Right ventricle myocardium superior (tissue), 1 donor: ENCODE measurements at regions not wholly inside any gene's neighbourhood (a gene's known extent, or its start where the extent isn't known, plus 50 kb on each side); places are given as distances from the start of the nearest gene placed in this dataset.

Experiments used
- ATAC-seq: fragments of 200-7000 bp; cut with Tn5 transposase; one replicate; pipeline ENCODE4 v1.9.1; 2020; ENCODE audit warnings: mild to moderate bottlenecking; ENCODE audit not compliant: poor library complexity
- DNase-seq: peaks from one replicate; pipeline ENCODE4 v3.0.0-alpha.2; 2020
- intact Hi-C: fragments of 100-400 bp; cut with DNase I; formaldehyde crosslinking; loops from one replicate; pipeline ENCODE4 v1.11.2; 2022
- donor health status: DM: no; HTN: yes; CAD: no; lungs with severe emphysema.

DNA sequence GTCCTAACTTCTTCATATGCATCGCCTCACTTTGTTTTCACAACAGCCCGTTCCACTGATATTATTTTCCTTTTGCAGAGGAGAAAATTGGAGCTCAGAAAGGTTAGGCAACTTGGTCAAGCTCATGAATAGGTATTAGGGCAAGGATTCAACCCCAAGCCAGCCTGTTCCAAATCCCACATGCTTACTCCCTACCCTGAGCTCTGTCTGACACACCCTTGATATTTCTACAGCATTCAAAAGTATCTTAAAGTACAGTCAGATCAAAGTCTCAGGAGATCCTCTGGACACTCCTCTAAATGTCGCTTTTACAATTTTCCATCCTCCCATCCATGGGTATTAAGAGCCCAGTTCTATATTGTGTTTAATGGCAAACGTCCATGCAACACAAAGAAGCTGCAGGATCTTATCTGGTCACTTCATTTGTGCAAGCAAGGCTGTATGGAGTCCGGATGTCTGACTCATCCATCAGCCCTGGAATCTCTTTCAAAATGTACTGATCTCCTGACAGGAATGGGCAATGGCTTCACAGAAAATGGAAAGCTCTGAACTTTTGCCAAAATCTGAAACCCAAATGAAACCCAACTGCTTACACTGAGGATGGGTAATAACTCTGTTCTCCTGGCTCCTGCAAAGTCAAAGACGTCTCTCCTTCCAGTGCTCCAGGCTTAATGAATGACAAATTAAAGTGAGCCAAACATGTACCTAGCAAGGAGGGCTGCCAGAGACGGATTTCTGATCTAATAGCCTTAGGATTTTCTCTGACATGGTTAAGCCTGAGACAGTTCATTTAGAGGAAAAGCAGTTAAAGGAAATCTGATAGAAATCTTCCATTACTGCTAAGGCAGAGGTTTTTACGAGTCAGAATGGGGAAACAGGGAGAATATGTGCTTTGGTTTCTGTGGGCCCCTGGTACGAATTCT, 230.9 kb upstream of the RORA start:
- intact Hi-C loops = no loop called here
- ATAC-seq (no peak), DNase-seq (no peak)

DNA sequence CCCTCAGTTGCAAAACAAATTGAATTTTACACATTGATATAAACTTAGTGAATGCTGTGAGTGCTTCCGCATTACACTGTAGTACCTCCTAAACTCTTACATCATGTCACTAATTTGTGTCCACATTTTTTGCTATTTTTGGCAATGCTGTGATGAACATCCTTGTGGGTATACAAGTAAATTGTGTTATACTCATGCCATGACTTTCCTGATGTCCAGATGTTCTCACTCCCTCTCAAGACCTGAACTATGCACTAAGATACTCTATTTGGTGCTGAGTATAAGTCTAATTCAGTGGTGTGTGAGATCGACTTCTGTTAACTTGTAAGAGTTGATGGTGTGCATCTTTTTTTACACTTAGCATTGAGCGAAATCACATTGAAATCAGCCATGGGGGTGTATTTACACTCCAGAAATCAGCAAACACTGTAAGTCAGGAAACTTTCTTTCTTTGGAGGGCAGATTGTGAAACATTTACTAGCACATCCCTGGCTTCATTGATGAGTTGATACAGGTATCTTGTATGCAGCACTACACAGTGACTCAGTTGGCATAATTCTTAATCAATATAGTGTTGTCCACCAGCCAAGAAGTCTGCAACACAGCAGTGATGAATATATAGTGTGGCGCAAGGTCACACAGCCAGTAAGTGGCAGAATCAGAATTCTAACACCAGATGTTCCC, 228.1 kb upstream of the RORA start:
- intact Hi-C loops = no loop called here
- ATAC-seq = no peak
- no peak for DNase-seq

DNA sequence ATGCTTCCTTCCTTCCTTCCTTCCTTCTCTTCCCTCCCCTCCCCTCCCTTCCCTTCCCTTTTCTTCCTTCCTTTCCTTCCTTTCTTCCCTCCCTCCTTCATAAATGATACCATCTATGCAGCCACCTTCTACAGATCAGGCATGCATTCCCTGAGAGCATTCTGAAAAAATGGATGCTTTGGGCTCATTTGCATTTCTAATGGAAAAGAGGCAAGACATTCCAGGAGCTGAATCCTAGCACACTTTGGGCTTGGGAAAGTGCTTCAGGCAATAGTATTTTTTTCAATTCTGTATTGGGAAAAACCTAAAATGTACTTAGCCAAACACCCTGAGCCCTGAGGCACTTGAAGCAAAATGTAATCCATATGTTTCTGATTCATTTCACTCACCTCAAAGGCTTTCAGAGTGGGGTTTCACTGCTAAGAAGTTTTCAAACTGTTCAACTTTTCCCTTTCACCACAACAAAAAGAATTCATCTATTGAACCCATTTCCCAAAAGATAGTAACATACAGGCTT, 220.1 kb upstream of the RORA start:
- intact Hi-C loops = no loop called here
- ATAC-seq (no peak), DNase-seq (no peak)

DNA sequence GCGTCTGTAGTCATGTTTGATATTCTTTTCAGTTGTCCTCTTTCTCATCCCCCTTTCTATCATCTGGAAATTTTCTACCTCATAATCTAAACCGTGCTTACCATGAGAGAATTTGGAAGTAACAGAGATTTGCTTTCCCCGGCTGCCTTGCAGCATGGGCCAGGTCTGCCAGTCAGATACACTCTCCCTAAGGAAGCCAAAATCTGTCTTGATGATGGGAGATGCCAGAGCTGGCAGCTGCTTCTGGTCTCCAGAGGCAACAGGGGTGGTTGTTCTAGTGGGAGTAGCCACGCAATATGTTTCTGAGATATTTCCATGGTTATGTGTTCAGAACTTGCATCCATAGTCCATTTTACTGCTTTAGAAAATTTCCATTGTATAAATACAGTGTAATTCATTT, 218.9 kb upstream of the RORA start:
- ATAC-seq = no peak
- no peak for DNase-seq
- intact Hi-C loops = no loop called here

DNA sequence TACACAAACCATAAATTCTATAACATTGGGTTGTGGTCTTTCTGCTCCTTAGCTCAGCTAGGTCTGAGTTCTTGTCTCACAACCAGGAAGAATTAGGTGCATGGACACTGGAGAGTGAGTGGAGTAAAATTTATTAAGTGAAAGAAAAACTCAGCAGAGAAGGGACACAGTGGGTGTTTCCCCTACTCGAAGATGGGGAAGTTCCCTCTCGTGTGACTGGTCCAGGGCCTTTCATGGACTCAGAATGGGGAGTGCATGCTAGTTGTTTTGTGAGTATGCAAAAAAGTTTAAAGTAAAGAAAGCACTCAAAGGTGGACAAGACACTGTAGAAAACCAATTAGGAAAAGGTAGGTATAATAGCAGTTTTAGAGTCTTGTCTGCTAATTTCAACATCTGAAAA, 215.5 kb upstream of the RORA start:
- ATAC-seq (no peak), DNase-seq (no peak)
- intact Hi-C loops = no loop called here

DNA sequence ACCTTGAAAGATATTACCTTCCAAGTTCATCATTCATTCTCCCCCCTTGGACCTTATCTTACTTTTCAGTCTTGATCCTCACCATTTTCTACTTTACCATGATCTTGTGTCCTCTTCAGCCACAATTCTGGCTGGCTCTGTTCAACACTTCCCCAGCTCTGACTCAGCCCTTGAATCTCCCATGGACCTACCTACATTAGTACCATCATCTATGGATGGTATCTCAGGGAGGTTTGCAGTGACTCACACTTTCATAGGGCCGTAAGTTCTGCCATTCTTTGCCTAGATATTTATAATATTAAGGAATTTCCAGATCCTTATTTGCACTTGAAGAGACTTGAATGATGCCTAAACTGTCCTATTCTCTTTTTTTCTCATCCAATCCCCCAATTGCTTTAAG, 213.7 kb upstream of the RORA start:
- DNase-seq (no peak), ATAC-seq (no peak)
- intact Hi-C loops = no loop called here

DNA sequence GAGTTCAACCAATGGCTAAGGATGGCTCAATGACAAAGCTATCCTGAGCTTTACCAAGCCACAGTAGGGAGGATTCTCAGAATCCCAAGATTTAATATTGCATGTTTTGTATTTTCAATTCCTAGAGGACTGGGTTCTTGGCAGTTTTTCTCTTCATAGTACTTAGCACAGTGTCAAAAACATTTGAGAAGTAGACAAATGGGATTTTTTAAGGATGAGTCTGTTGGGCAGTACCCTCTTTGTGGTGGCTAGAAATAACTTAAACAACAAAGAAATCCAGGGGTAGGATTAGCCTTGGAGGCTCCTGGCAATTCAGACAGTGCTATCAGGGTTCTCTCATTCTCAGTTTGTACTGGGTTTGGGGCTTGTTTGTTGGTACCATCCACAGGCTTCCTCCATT, 212.8 kb upstream of the RORA start:
- no peak for DNase-seq
- intact Hi-C loops = no loop called here
- no peak for ATAC-seq

DNA sequence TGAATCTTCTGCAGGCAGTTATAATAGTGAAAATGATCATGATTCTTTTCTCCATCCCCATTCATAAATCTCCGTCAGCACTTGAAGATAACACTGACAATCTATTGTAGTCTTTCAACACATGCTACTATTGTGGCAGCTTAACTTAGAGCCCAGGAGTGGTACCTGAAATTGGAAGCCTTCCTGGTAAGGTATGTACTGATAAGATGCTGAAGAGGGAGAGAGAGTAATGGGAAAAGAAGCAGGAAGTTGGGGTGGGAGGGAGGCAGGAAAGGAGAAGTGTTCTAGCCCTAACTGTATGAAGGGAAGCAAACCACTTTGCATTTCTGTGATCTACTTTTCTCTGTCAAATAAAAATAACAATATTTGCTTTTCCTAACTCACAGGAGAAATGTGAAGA, 197.4 kb upstream of the RORA start:
- no peak for DNase-seq
- ATAC-seq = no peak
- intact Hi-C loops = no loop called here

DNA sequence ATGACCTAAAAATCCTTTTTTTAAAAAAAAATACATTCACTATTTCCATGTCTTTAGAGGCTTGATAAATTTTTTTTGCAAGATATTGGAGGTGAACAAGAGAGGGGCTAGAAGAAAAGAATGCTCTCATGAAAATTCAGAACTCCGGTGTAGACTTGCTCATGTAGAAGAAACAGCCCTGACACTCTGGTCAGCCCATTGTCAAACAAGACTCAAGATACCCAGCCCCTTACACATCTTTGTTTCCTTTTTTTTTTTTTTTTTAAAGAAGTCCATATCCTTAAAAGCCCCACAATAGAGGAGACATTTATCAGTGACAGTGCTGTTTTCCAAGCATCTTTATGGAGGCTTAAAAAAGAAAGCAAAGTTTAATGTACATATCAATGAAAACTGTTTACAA, 196.8 kb upstream of the RORA start:
- DNase-seq = no peak
- intact Hi-C loops = no loop called here
- ATAC-seq = no peak

DNA sequence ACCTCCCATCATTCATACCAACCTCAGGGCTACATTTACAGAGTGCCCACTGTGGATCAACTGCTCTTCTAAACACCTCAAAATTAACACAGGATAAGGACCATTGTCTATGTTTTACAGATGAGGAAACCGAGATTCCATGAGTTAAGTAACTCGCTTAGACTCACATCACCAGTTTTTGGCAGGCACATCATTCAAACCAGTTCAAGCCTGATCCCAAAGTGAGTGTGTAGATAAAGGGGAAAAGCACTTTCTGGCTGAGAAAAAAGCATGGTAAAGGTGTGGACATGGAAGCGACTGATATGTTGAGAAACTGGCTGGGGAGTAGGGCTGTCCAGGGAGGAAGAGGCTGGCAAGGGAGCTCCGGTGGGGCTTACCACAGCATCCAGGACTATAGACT, 193.7 kb upstream of the RORA start:
- intact Hi-C loops = no loop called here
- DNase-seq = no peak
- no peak for ATAC-seq

DNA sequence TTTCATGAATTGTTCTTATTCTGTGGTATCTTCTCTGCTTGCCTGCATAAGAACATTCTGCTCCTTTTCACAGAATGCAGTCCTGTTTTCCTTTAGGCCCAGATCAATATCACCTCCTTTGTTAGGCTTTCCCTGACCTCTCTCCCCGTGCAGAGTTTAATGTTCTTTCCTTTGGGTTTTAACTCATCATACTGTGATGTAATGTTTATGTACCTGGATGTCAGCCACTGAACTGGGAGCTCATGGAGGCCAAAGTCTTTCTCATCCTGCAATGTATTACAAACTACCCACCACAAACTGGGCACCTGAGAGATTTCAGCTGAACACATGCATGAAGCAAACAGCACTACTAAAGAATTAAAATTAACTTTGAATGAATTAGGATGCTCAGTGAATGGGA, 192.8 kb upstream of the RORA start:
- intact Hi-C loops = no loop called here
- ATAC-seq (no peak), DNase-seq (no peak)

DNA sequence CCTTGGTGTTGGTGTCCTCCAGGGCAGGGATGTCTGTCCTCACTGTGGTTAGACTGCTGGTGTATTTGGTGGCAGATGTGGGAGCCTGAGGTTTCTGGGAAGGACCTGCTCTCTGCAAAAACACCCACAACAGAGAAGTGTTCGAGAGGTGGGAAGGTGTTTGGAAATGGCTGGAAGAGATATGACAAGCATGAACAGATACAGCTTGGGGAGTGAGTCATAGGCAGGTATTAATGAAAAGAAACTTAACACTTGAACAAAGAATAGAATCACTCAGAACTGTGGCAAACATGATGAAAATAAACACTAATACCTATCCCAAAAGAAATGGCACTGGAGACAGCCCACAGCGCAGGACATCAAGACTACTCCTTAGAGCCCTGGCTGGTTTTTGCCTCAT, 192.4 kb upstream of the RORA start:
- DNase-seq (no peak), ATAC-seq (no peak)
- intact Hi-C loops = no loop called here

DNA sequence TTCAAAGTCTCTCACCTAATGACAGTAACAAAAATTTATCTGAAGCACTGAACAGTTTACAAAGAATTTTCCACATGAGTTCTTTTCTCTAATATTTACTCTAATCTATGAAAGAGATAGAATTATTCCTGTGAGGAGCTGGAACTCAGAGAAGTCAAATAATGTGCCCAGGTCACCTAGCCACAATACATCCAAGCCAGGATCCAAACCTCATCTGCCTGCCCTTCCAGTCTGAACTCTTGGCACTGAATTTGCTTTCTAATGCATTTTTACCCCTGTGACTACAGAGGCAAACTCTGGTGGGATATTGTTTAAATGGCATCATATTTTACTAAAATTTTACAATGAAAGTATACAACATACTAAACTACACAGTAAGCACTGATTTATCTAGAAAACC, 191.4 kb upstream of the RORA start:
- intact Hi-C loops = no loop called here
- no peak for ATAC-seq
- DNase-seq = no peak

DNA sequence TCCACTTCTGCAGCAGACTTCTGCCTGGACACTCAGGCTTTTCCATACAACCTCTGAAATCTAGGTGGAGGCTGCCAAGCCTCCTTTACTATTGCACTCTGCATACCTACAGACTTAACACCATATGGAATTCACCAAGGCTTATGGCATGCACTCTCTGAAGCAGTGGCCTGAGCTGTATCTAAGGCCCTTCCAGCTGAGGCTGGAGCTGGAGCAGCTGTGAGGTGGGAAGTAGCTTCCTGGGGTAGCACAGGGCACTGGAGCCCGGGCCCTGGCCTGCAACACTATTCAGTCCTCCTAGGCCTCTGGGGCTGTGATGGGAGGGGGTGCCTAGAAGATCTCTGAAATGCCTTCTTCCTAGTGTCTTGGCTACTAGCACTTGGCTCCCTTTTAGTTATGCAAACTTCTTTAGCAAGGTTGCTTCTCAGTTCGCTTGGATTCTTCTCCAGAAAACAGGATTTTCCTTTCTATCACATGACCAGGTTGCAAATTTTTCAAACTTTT, 186.6 kb upstream of the RORA start:
- DNase-seq = no peak
- no peak for ATAC-seq
- intact Hi-C loops = no loop called here

DNA sequence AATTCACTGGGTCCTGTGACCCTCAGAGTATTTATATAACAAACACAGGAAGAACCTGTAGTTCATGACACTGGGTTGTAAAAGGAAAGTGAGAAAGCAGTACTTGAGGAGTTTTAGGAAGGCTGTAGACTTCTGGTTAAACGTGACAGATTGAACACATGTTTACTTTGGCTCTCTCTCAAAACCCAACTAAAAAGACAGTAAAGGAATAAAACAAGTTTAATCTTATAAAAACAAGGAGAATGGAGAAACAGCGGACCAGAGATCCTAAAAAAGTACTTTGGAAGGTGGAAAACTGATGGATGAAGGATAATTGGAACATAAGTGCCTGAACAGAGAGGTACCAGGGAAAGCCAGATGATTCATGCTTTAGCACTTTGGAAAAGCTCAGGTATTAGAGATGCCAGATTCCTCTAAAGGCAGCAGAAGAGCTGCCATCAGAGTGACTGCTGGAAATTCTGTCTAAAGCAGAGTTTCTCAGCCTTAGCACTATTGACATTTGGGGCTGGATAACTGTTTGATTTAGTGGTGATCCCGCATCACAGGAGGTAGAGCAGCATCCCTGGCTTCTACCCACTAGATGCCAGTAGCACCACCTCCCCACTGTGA, 182.9 kb upstream of the RORA start:
- intact Hi-C loops = no loop called here
- DNase-seq = no peak
- no peak for ATAC-seq

DNA sequence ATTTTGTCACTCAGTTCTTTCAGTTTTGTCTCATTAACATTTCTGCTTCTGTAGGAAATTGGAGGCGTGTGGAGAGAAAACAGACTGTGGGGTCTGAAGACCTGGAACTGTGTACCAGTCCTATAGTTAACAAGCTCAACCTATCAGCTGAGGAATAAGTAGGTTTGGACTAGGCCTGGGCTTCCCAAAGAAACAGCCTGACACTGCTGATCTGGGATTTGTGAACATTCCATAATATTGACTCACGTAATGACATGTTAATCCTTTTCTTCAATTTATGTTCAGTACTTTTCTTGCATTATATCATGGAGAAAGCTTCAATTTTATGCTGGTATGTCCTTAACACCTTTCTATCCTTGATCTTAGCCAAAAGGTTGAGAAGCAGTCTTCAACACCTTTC, 181.6 kb upstream of the RORA start:
- no peak for DNase-seq
- intact Hi-C loops = no loop called here
- ATAC-seq = no peak

DNA sequence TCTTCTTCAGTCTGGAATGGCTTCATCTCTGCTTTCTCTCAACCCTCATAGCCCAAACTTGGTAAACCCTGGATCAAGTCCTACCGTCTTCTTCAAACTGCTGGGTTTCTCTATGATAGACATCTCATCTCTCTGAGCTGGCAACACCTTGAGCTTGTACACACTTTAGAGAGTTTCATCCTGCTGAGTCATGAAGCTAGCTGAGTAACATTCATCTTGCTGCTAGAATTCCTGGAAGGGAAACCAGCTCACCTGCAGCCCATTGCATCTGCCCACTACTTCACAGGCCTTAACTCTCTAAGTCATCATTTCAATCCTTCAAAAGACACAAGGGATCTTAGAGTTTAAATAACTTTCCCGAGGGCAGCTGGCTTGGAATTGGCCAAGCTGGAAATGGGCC, 175.5 kb upstream of the RORA start:
- intact Hi-C loops = no loop called here
- DNase-seq (no peak), ATAC-seq (no peak)

DNA sequence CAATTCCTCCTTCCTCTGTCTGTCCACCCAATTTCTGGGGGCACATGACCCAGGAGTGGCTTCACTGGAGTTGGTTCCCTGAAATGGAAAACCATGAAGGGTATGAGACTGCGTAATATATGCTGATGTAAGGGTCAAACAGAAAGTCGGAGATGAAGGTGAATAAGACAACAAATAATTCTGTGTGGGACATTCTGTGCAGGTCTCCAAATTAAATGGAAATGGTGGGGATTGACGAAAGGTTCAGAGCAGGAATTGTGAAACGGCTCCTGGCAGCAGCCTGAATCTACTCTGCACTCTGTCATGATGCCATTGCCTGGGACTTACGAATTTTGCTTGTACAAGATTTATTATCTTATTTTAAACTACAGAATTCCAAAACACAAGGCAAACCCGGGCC, 174.8 kb upstream of the RORA start:
- no peak for DNase-seq
- intact Hi-C loops = no loop called here
- no peak for ATAC-seq

DNA sequence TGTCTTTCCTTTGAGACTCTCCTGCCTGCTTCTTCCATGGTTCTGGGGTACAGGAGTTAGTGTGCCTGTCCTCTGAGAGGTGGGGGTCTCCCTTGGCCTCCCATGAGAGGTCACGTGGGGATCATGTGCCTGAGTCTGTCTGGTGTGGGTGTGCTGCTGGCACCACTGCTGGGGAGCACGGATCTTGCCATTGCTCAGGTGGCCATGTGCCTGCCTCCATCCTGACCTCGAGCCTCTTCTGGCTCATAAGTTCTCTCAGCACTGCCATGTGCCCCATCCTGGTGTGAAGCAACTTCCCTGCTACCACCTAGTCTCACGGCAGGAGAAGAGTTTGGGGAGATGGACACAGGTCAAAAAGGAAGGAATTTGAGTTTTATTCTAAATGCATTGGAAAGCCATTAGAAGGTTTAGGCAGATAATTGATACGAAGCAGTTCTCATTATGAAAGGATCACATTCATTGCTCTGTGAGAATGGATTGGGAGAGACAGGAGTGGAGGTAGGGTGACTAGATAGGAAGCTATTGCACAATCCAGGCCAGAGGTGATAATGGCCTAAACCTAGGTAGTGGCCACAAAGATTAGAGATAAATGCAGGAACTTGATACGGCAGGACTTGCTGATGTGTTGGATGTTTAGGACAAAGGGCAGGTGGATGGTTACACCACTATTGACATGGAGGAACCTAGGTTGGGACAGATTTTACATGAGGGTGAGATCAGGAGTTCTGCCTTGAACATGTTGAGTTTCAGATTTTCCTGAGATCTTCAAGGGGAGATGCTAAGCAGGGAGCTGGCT, 173.0 kb upstream of the RORA start:
- no peak for DNase-seq
- ATAC-seq = no peak
- intact Hi-C loops = no loop called here
